ENCODE measurements at regions not wholly inside any gene's neighbourhood (a gene's known extent, or its start where the extent isn't known, plus 50 kb on each side); places are given as distances from the start of the nearest gene placed in this dataset.

DNA sequence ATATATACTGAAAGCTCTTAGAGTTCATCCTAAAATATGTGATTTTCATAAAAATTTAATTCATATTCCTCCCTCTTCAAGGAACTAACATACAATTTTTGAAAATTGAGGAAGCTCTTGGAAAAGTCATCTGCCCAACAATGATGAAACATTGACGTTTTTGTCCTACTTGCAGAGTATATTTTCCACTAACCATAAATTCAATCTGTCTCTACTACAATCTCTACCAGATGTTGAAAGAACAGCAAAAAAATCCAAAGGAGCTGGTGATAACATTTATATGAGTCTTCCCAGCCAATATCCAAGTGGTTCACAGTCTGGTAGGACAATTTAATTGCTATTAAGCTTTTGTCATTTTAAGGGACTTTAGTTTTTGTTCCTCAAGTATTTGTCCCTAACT, 81.1 kb upstream of the NR3C1 start (continued):
- TF ChIP-seq, protein P1, sequence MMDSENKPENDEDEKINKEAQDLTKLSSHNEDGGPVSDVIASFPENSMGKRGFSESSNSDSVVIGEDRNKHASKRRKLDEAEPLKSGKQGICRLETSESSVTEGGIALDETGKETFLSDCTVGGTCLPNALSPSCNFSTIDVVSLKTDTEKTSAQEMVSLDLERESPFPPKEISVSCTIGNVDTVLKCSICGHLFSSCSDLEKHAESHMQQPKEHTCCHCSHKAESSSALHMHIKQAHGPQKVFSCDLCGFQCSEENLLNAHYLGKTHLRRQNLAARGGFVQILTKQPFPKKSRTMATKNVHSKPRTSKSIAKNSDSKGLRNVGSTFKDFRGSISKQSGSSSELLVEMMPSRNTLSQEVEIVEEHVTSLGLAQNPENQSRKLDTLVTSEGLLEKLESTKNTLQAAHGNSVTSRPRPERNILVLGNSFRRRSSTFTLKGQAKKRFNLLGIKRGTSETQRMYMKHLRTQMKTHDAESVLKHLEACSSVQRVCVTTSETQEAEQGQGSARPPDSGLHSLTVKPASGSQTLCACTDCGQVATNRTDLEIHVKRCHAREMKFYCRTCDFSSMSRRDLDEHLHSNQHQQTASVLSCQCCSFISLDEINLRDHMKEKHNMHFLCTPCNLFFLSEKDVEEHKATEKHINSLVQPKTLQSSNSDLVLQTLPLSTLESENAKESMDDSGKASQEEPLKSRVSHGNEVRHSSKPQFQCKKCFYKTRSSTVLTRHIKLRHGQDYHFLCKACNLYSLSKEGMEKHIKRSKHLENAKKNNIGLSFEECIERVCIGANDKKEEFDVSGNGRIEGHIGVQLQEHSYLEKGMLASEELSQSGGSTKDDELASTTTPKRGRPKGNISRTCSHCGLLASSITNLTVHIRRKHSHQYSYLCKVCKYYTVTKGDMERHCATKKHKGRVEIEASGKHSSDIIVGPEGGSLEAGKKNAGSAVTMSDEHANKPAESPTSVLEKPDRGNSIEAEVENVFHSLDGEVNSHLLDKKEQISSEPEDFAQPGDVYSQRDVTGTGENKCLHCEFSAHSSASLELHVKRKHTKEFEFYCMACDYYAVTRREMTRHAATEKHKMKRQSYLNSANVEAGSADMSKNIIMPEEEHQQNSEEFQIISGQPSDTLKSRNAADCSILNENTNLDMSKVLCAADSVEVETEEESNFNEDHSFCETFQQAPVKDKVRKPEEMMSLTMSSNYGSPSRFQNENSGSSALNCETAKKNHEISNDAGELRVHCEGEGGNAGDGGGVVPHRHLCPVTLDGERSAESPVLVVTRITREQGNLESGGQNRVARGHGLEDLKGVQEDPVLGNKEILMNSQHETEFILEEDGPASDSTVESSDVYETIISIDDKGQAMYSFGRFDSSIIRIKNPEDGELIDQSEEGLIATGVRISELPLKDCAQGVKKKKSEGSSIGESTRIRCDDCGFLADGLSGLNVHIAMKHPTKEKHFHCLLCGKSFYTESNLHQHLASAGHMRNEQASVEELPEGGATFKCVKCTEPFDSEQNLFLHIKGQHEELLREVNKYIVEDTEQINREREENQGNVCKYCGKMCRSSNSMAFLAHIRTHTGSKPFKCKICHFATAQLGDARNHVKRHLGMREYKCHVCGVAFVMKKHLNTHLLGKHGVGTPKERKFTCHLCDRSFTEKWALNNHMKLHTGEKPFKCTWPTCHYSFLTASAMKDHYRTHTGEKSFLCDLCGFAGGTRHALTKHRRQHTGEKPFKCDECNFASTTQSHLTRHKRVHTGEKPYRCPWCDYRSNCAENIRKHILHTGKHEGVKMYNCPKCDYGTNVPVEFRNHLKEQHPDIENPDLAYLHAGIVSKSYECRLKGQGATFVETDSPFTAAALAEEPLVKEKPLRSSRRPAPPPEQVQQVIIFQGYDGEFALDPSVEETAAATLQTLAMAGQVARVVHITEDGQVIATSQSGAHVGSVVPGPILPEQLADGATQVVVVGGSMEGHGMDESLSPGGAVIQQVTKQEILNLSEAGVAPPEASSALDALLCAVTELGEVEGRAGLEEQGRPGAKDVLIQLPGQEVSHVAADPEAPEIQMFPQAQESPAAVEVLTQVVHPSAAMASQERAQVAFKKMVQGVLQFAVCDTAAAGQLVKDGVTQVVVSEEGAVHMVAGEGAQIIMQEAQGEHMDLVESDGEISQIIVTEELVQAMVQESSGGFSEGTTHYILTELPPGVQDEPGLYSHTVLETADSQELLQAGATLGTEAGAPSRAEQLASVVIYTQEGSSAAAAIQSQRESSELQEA (IDR thresholded peaks at IDR 0.05; ENCODE audit: low read depth), result no peak
- TF ChIP-seq MED1 (CRISPR knock-in tag; IDR thresholded peaks at IDR 0.05; ENCODE audit: borderline replicate concordance) (no peak), ZNF717 (CRISPR knock-in tag; IDR thresholded peaks at IDR 0.05) (no peak), ELF4 (CRISPR knock-in tag; IDR thresholded peaks at IDR 0.05) (no peak), ZNF239 (CRISPR knock-in tag; IDR thresholded peaks at IDR 0.05) (no peak)

Data from K562 (cell line).